Panc1 (cell line): ENCODE measurements at regions not wholly inside any gene's neighbourhood (a gene's known extent, or its start where the extent isn't known, plus 50 kb on each side); places are given as distances from the start of the nearest gene placed in this dataset.

ENCODE experiments used
- POLR2AphosphoS5 ChIP-seq: IDR thresholded peaks from 2 replicates; pipeline ENCODE4 v1.6.1; 2012; ENCODE audit warnings: mild to moderate bottlenecking, low read depth, low read length, moderate library complexity
- SIN3A ChIP-seq: IDR thresholded peaks from 2 replicates; pipeline ENCODE4 v1.6.1; 2012; ENCODE audit warnings: low read depth, mild to moderate bottlenecking, low read length, moderate library complexity, borderline replicate concordance; ENCODE audit not compliant: insufficient read depth
- TF ChIP-seq, protein P1 (sequence below): fragments of 450-650 bp; IDR thresholded peaks from 2 replicates; pipeline ENCODE4 v1.5.1; 2017; ENCODE audit warnings: mild to moderate bottlenecking

- TF ChIP-seq, protein P1, sequence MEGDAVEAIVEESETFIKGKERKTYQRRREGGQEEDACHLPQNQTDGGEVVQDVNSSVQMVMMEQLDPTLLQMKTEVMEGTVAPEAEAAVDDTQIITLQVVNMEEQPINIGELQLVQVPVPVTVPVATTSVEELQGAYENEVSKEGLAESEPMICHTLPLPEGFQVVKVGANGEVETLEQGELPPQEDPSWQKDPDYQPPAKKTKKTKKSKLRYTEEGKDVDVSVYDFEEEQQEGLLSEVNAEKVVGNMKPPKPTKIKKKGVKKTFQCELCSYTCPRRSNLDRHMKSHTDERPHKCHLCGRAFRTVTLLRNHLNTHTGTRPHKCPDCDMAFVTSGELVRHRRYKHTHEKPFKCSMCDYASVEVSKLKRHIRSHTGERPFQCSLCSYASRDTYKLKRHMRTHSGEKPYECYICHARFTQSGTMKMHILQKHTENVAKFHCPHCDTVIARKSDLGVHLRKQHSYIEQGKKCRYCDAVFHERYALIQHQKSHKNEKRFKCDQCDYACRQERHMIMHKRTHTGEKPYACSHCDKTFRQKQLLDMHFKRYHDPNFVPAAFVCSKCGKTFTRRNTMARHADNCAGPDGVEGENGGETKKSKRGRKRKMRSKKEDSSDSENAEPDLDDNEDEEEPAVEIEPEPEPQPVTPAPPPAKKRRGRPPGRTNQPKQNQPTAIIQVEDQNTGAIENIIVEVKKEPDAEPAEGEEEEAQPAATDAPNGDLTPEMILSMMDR: no peak
- no peak for TF ChIP-seq SIN3A
- TF ChIP-seq POLR2AphosphoS5: no peak
Observed at GRCh38 chr2:48202863-48203642, 111.4 kb upstream of the FOXN2 start.
